NCI-H748 (cell line): ENCODE measurements at regions not wholly inside any gene's neighbourhood (a gene's known extent, or its start where the extent isn't known, plus 50 kb on each side); places are given as distances from the start of the nearest gene placed in this dataset.

Source experiments
- DNase-seq: peaks from one replicate; lab custom pipeline; 2025; ENCODE audit not compliant: unreplicated experiment; lab: John Stamatoyannopoulos, UW

- DNase-seq: no peak
Observed at GRCh38 chr12:92556637-92557421, 146.0 kb upstream of the PLEKHG7 start.

GRCh38 chr12:92556141-92556540 is 146.6 kb upstream of the PLEKHG7 start:
- no peak for DNase-seq

- no peak for DNase-seq
Observed at GRCh38 chr12:92554158-92555073, 148.4 kb upstream of the PLEKHG7 start.

GRCh38 chr12:92553389-92553788 is 149.4 kb upstream of the PLEKHG7 start:
- peak; percentile 27 for DNase-seq

GRCh38 chr12:92552412-92553108 is 150.2 kb upstream of the PLEKHG7 start:
- DNase-seq: no peak

- DNase-seq: no peak
Observed at GRCh38 chr12:92551853-92552397, 150.9 kb upstream of the PLEKHG7 start.

- no peak for DNase-seq
Observed at GRCh38 chr12:92551210-92551609, 151.6 kb upstream of the PLEKHG7 start.

GRCh38 chr12:92550661-92551060 is 152.1 kb upstream of the PLEKHG7 start:
- no peak for DNase-seq

GRCh38 chr12:92550254-92550653 is 152.5 kb upstream of the PLEKHG7 start:
- DNase-seq: no peak

GRCh38 chr12:92549516-92549915 is 153.3 kb upstream of the PLEKHG7 start:
- no peak for DNase-seq

- DNase-seq: no peak
Observed at GRCh38 chr12:92547906-92548305, 154.9 kb upstream of the PLEKHG7 start.

- DNase-seq: no peak
Observed at GRCh38 chr12:92547420-92547819, 155.4 kb upstream of the PLEKHG7 start.

GRCh38 chr12:92546635-92547348 is 156.0 kb upstream of the PLEKHG7 start:
- DNase-seq: peak; percentile 95

- DNase-seq: no peak
Observed at GRCh38 chr12:92546259-92546634, 156.5 kb upstream of the PLEKHG7 start.

- DNase-seq: peak; percentile 63
Observed at GRCh38 chr12:92544322-92544721, 158.5 kb upstream of the PLEKHG7 start.

- peak; percentile 41 for DNase-seq
Observed at GRCh38 chr12:92543840-92544239, 158.9 kb upstream of the PLEKHG7 start.

- peak; percentile 96 for DNase-seq
Observed at GRCh38 chr12:92543359-92543758, 159.4 kb upstream of the PLEKHG7 start.

- no peak for DNase-seq
Observed at GRCh38 chr12:92541731-92542130, 161.1 kb upstream of the PLEKHG7 start.

GRCh38 chr12:92540782-92541423 is 161.9 kb upstream of the PLEKHG7 start:
- no peak for DNase-seq
